ENCODE measurements at regions not wholly inside any gene's neighbourhood (a gene's known extent, or its start where the extent isn't known, plus 50 kb on each side); places are given as distances from the start of the nearest gene placed in this dataset.
A peak's percentile ranks its signal among the peaks of the same experiment; 100 is the strongest.
"Not testable (repeated sequence)": the region's sequence is repeated elsewhere in the genome, so short reads cannot be mapped to it uniquely, and the experiment has no call there.

DNA sequence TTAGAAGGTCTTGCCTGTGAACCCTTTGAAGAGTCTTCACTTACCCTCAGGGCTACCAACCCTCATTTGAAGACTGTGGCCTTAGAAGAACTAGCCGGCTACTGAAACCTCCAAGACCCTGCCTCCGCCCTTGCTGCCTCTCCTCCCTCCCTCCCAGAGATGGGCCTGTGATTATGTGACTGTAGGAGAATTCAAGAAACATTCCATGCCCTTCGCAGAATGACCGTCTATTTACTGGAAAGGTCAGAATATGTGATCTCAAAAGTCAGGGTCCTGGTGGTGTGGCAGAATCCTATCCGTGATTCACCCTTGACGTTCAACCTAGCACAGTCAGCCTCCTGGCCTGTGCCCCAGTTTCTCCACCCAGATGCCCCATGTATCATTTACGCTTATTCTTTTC lies 109.6 kb downstream of the CTNND1 start:
- no peak for DNase-seq

DNA sequence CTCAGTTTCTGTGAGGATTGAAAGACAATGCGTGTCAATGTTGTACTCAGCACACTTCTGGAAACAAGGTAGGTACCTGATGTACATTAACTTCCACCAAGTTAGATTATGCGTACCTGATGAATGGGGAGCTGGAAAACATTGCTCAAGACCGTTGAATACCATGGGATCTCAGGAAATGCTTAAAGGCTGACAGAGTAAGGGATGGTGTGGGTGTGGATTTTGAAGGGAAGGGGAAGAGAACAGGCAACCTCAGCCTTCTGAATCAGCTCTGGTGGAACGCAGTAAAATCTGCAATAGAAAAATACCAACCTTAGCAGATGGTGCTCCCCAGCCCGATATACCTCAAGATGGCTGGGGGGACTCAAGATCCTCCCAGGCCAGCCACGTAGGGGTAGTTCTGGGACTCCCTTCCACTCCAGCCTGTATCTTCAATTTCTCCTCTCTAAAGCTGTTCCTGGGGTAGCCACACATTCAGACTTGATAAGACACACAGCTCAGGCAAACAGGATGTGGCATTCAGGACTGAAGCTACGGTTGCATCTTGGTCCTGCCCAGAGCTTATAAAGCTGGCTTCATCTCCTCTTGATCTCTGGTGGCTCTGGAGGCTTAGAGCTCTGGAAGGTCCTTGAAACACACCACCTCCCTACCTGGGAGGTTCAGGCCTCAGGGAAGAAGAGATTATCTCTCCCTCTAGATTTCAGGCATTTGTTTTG lies 111.8 kb downstream of the CTNND1 start:
- no peak for DNase-seq

DNA sequence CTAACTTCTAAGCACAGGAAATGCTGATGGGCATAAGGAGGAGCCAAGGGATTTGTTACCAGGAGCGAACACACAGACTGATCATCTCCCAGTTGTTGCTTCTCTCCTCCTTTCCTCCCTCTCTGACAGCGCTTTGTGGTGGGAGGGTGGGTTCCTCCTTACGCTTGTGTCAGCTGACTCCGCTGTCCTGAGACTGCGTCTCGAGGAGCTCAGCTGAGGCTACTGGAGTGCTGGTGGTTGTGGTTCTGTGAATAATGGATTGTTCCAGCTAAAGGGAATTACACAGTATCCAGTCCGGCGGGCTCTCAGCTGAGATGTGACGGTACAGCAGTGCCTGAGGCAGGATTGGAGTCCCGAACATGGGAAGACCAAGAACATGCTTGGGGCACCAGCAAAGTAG lies 113.4 kb downstream of the CTNND1 start:
- no peak for DNase-seq

DNA sequence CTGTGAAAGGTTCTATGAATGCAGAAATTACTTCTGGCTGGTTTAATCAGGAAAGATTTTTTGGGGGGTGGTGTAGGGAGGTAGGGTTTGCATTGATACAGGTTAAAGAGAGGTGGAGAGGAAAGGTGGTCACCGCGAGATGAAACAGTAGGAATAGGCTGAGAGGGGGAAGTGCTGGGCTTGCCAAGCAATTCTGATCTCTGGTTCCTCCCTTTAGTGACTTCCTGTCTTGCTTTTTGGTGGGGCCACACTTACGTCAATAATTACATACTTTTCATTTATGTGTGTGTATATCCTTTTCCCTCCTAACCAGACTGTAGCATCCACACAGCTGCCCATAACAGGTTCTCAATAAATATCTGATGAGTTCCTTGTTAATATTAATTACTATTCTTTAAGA lies 120.0 kb downstream of the CTNND1 start:
- DNase-seq, result no peak

DNA sequence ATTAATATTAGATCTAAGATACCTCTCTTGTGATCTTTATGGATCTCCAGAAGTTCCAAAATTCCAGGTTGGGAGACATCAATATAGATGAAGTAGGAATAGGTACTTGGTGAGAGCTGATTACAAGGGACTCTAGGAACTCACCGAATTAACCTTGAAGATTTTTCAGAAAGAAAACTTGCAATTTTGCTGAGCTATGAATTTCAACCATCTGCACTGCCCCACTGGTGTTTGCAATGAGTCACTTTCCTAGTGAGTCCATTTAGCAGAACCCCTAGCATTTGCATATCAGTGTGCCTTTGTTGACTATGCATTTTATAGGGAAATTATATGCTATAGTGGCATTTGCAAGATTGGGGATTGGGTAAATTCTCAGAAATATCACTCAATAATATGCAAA lies 122.0 kb downstream of the CTNND1 start:
- no peak for DNase-seq

DNA sequence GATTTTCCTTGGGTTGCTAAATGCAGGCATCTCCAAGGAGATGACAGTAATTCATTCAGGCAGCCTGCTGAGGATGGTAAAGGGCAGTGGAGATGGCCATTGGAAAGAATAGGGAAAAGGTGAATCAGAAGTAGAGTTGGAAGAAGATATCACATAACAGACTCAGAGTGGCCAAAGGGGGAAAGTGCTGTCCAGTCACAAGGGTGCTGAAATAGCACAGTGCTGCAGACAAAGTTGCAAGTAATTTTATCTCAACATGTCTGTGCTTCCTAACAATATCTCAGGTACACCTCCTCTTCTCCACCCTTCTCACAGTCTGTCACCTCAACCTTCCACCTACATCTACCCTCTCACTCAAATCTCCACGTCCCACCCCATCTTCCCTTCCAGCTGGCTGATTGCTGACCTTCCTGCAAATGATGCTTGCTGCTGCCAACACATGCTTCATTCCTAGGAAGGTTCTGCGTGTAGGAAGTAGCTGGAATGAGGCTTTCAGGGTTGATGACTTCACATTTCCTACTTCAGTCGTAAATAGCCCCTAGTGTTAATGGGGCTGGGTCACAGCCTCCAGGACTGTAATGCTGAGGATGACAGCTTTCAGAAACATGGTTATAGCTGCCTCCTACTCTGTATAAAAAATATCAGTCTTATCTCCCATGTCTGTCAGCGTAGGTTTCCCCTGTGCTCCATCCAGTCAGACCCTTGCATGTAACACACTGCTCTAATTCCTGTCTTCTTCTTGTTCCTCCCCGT lies 123.9 kb downstream of the CTNND1 start:
- DNase-seq, result no peak

DNA sequence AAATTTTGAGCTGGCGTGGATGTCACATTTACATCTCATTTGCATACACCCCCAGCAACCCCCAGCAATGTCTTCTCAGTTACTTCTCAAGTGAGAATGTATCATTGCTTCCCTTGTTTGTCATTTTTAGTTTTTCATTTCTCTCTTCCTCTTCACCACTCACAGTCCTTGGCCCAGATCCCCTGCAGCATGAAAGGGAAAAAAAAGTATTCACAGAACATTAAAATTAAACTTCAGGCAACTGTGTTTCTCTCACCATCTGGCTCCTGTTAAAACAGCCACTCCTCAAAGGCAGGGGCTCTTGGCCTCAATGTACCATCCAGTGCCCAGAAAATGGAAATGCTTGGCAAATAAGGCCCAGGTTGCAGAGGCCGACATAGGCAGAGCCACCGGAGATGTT lies 126.8 kb downstream of the CTNND1 start:
- no peak for DNase-seq

DNA sequence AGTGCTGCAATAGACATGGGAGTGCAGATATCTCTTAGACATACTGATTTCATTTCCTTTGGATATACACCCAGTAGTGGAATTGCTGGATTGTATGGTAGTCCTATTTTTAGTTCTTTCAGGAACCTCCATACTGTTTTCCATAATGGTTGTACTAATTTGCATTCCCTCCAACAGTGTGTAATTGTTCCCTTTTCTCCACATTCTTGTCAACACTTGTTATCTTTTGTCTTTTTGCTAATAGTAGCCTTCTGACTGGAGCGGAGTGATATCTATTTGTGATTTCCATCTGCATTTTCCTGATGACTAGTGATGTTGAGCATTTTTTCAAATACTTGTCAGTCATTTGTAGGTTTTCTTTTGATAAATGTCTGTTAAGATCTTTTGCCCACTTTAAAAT lies 128.9 kb downstream of the CTNND1 start:
- no peak for DNase-seq

DNA sequence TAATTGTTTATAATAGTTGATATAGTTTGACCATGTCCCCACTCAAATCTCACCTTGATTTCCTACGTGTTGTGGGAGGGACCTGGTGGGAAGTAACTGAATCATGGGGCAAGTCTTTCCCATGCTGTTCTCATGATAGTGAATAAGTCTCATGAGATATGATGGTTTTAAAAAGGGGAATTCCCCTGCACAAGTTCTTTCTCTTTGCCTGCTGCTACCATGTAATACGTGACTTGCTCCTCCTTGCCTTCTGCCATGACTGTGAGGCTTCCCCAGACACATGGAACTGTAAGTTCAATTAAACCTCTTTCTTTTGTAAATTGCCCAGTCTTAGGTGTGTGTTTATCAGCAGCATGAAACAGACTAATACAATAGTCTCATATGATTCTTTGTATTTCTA lies 130.5 kb upstream of the OR9Q1 start:
- DNase-seq, result peak; percentile 25

DNA sequence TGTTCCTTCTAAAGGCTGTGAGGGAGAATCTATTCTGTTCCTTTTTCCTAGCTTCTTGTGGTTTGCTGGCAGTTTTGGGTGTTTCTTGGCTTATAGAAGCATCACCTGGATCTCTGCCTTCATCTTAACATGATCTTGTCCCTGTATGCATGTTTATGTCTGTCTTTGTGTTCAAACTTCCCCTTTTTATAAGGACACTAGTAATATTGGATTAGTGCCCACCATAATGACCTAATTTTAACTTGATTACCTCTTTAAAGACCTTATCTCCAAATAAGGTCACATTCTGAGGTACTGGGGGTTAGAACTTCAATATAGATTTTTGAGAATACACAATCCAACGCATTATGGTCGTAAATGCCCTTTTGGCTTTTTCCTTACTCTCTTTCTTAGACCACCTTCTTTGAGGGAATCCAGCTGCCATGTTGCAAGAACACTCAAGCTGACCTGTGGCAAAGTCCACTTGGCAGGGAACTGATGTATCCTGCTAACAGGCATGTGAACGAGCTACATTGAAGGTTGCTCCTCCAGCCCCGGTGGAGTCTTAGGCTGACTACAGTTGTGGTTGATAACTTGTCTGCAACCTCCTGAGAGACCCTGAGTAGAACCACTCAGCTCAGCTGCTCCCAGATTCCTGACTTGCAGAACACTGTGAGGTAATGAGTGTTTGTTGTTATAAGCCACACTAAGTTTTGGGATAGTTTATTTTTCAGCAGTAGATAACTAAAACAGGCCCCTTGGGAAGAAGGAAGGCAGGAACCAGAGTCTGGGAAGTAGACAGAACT lies 127.1 kb upstream of the OR9Q1 start:
- no peak for DNase-seq

DNA sequence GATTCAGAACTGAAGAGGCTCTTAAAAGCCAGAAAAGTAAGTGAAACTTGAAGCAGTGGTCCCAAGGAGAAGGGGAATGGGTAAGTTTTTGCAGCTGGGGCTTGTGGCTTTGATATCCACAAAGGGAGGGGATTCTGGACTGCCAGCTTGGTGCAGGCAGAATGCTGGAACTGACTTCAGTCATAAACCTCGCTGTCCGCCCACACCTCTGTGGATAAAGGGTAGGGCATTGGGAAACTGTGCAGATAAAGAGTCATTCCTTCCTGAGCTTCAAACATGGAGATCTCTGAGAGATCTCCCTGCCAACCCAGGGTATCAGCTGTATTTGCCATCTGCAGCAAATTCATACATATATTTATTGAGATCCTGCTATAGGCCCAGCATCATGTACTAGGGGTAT lies 124.3 kb upstream of the OR9Q1 start:
- DNase-seq, result peak; percentile 17

DNA sequence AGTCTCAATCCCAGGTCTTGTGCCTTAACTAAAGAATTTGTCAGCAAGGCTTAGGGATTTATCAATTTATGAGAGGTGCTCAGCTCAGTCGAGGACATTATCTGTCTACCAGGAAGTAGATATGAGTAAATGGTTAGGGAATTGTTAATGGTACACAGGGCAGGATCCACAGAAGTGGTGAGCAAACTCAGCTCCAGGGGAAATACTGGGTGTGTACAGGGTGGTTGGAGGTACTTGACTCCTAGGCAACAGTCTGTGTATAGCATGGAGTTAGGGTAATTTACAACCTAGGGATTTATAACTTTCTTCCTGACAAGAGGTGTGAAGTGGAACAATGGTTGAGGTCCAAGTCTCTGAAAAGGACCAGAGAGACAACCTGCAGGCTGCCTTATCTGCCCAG lies 123.4 kb upstream of the OR9Q1 start:
- no peak for DNase-seq

DNA sequence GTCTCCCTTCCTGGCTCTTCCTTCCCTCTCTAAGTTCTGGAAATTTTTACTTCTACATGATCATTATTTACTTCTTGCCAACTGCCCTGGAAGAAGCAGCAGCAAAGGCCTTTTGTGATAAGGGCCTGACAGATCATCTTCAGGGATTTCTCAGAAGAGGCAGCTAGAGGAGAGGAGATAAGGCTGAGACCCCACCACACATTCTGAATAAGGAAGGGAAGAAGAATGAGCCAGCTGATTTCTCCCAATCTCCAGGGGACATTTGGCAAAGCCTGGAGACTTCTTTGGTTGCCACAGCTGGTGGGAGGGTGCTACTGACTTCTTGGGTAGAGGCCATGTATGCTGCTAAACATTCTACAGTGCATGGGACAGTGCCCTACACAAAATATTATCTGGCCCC lies 122.4 kb upstream of the OR9Q1 start:
- no peak for DNase-seq

DNA sequence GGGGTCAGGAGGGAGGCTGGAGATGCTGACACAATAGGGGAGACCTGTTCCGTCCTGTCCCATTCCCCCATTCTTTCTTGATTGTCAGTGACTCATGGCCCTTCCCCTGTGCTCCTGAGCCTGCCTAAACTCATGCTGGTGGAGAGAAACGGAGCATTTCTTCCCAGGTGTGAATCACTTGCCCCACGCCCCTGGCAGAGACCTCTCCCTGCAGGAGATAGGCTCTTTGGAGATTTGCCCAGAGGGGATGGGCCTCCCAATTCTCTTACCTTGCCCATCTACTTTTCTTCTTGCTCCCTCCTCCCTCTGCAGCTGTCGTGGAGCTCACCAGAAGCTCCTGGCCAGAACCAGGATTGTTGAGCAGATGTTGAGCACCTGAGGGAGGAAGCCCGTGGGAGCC lies 121.9 kb upstream of the OR9Q1 start:
- DNase-seq, result no peak

DNA sequence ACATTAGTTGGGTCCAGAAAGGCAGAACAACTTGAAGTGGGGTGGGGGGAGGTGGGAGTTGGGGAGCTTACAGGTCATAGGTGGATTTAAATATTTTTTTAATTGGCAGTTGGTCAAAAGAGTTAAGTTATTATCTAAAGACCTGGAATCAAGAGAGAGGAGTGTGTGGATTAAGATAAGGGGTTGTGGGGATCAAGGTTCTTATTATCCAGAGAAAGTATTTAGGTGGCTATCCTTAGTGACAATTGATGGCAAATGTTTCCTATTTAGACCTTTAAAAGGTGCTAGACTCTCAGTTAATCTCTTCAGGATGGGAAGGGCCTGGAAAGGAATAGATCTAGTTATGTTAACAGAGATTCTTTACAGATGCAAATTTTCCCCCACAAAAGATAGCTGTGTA lies 120.7 kb upstream of the OR9Q1 start:
- DNase-seq, result no peak

DNA sequence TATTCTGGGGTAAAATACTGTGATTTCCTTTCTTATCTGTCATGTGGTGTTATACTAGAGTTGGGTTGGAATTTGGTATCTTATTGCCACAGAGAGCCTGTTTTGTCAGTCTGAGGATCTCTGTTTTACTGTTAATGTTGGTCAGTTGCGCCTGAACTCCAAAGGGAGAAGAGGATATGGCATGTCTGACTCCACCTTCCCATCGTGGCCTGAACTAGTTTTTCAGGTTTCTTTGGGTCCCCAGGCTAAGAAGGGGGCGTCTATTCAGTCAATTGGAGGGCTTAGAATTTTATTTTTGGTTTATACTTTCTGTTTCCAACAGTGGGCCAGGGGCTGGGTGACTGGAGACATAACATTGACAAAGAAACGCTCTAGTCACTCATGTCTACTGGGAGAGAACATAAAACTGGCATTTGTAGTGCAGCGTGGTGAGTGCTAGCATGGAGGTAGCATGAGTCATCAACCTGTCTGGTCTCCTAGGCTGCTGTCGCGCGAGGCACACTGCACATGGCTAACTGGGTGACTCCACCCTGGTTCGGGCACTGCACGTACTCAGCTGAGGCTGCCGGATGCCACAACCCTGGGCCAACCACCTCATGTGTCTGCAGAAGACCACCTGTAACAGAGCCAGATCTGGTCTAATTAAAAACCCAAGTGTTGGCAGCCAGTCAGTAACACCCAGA lies 120.1 kb upstream of the OR9Q1 start:
- no peak for DNase-seq

DNA sequence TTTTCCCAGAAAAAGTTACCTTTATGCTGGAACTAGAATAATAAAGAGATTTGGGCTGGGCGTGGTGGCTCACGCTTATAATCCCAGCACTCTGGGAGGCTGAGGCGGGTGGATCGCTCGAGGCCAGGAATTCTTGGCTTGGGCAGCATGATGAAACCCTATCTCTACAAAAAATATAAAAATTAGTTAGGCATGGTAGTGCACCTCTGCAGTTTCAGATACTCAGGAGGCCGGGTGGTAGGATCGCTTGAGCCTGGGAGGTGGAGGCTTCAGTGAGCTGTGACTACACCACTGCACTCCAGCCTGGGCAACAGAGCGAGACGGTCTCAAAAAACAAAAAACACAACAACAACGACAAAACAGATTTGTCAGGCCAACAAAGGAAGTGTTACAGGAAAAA lies 119.3 kb upstream of the OR9Q1 start:
- no peak for DNase-seq

DNA sequence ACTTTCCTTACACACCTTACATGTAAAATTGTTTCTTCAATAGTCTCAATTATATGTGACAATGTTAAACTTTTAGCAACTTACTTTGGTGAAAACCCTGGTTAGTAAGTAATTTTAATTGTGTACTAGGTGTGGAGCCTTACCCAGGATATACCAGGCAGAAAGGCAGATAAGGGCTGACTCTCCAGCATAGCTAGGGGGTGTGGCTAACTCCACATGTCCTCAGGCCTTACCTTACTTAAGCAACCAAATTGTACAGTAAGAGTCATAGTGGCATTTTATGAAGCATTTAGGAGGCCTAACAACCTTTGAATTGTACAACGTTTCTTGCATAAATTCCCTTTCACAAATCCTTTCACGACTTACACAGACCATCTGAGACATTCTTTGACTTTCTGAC lies 118.2 kb upstream of the OR9Q1 start:
- no peak for DNase-seq

DNA sequence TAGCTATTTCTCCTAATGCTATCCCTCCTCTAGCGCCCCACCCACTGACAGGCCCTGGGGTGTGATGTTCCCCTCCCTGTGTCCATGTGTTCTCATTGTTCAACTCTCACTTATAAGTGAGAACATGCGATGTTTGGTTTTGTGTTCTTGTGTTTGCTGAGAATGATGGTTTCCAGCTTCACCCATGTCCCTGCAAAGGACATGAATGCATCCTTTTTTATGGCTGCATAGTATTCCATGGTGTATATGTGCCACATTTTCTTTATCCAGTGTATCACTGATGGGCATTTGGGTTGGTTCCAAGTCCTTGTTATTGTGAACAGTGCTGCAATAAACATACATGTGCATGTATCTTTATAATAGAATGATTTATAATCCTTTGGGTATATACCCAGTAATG lies 115.3 kb upstream of the OR9Q1 start:
- not testable (repeated sequence) for DNase-seq

DNA sequence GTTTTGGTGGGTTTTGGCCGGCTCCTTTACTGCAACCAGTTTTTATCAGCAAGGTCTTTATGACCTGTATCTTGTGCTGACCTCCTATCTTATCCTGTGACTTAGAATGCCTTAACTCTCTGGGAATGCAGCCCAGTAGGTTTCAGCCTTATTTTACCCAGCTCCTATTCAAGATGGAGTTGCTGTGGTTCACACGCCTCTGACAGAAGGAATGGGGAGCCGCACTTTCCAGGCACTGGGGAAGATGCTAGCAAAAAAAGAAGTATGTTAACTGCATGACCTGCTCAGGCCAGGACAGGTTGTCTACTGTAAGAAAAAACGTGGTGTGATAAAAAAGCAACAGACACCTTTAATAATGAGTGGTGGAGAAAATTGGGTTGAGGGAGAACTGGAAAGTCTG lies 112.2 kb upstream of the OR9Q1 start:
- DNase-seq, result not testable (repeated sequence)

DNA sequence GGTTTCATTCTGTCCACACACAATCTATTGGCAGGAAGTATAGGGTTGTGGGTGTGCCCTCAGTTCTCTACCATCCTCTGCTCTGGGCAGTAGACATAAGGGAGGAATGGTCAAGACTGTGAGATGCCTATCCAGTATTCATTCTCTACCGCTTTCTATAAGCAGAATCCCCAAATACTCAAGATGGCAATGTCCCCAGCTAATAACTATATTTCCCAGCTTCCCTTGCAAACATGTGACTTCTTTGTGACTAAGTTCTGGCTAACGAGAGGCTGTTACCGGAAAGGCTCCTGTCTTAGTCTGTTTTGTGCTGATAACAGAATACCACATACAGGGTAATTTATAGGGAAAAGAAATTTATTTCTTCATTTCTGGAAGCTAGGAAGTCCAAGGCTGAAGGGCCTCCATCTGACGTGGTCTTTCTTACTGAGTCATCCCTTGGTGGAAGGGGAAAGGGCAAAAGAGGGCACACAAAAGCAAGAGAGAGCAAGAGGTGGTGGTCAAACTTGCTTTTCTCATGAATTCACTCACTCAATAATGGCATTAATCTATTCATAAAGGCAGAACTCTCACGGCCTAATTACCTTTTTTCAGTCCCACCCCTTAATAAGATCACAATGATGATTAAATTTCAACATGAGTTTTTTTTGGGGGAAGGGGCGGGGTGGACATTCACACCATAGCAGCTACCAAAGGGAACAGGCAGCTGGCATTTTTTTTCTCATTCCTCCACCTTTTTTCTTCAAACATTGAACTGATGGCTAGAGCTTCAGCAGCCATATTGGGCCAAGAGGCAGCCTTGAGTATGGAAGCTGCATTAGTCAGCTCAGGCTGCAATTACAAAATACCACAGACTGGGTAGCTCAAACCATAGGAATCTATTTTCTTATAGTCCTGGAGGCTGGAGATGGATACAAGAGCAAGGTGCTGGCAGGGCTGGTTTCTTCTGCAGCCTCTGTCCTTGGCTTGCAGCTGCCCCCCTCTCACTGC lies 109.7 kb upstream of the OR9Q1 start:
- no peak for DNase-seq

DNA sequence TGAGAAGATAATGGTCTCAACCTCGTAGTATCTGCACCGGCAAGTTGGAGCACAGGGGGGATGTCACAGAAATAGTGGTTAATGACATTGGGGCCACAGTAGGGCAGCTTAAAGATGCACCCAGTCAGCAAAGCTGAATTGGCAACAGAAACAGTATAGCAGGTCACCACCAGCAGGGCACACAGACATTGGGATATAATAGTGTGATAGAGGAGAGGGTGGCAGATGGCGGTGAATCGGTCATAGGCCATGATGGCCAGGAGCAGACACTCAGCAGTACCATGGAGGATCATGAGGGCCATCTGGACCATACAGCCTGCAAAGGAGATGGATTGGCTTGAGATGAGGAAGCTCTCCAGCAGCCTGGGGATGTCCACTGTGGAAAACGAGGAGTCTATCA lies 106.0 kb upstream of the OR9Q1 start:
- DNase-seq, result no peak
